ENCODE measurements at regions not wholly inside any gene's neighbourhood (a gene's known extent, or its start where the extent isn't known, plus 50 kb on each side); places are given as distances from the start of the nearest gene placed in this dataset.
"Not testable (repeated sequence)": the region's sequence is repeated elsewhere in the genome, so short reads cannot be mapped to it uniquely, and the experiment has no call there.

DNA sequence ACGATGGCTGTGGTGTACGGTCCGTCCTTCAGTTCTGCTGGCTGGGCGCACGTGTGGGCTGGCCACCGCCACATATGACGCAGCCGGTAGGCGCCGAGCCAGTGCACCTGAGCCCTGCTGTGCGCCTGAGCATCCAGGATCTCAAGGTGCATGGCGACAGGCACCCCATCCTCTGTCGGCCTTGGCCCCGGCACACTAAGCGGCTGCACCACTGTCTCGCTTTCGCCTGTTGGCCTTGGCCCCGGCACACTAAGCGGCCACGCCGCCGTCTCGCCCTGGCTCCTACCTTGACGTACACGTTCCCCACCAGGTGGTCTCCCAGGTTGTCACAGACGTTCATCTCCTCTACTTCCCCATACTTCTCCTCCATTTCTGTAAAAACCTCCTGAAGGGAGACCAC is 4034.6 kb upstream of the TPTE start:
- TF ChIP-seq, protein P1, sequence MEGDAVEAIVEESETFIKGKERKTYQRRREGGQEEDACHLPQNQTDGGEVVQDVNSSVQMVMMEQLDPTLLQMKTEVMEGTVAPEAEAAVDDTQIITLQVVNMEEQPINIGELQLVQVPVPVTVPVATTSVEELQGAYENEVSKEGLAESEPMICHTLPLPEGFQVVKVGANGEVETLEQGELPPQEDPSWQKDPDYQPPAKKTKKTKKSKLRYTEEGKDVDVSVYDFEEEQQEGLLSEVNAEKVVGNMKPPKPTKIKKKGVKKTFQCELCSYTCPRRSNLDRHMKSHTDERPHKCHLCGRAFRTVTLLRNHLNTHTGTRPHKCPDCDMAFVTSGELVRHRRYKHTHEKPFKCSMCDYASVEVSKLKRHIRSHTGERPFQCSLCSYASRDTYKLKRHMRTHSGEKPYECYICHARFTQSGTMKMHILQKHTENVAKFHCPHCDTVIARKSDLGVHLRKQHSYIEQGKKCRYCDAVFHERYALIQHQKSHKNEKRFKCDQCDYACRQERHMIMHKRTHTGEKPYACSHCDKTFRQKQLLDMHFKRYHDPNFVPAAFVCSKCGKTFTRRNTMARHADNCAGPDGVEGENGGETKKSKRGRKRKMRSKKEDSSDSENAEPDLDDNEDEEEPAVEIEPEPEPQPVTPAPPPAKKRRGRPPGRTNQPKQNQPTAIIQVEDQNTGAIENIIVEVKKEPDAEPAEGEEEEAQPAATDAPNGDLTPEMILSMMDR (IDR thresholded peaks at IDR 0.05), result not testable (repeated sequence)
- TF ChIP-seq POLR2A (IDR thresholded peaks at IDR 0.05), result not testable (repeated sequence)
